Fibroblast of gingiva (primary cell): ENCODE measurements at regions not wholly inside any gene's neighbourhood (a gene's known extent, or its start where the extent isn't known, plus 50 kb on each side); places are given as distances from the start of the nearest gene placed in this dataset.

Experiments
- DNase-seq: peaks from one replicate; pipeline ENCODE4 v3.0.0-alpha.2; 2011; ENCODE audit warnings: low read depth

DNA sequence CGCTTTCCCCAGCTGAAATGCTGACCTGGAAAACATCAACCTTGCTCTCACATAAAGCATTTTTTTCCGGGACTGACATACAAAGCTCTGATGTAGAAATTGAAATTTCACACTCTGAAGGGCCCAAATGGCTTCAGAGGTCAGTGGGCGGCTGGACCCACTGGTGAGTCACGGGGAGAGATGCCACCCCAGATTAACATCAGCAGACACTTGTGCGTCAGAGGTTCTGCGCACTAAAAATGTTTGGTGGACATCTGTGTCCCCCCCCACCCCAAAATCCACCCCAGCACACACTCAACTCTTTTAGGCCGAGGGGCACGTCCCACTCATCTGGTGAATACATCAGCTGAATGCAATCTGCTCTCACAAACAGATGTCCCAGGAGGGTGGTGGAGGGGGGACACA, 208.9 kb downstream of the ASB1 start:
- DNase-seq, result peak; percentile 39

DNA sequence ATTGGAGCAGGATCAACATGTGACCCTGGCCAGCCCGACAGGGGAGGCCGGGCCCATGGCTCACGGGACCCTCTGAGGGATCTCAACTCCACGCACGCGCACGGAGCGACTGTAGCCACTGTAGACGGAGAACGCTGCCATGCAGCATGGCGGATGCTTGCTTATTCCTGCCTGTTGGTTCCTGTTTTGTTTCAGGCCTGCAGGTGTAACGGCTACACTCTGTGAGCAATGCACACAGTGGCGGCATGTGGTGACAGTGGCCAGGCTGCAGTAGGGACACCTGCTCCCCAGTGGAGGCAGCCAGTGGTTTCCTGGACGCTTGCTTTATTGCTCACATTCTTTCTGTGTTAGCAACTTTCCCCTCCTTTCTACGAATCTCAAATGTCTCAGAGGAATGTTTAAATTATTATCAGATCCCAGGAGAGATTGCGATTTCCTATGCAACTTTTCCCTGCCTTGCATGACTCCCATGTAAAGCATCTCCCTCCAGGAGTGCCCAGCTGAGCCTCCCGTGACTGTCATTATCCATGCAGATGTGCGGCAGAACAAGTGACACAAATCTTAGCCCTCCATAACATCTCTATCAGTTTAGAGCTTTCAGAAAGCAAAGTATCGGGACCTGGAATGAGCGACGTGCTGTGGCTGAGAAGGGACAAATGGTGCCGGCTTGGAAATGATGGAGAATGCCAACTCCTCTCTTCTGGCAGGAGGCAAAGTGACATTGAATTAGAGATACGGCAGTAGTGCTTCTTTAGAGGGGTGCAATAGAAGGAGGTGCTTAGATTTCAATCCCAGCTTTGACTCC, 209.7 kb downstream of the ASB1 start:
- peak; percentile 89 for DNase-seq

DNA sequence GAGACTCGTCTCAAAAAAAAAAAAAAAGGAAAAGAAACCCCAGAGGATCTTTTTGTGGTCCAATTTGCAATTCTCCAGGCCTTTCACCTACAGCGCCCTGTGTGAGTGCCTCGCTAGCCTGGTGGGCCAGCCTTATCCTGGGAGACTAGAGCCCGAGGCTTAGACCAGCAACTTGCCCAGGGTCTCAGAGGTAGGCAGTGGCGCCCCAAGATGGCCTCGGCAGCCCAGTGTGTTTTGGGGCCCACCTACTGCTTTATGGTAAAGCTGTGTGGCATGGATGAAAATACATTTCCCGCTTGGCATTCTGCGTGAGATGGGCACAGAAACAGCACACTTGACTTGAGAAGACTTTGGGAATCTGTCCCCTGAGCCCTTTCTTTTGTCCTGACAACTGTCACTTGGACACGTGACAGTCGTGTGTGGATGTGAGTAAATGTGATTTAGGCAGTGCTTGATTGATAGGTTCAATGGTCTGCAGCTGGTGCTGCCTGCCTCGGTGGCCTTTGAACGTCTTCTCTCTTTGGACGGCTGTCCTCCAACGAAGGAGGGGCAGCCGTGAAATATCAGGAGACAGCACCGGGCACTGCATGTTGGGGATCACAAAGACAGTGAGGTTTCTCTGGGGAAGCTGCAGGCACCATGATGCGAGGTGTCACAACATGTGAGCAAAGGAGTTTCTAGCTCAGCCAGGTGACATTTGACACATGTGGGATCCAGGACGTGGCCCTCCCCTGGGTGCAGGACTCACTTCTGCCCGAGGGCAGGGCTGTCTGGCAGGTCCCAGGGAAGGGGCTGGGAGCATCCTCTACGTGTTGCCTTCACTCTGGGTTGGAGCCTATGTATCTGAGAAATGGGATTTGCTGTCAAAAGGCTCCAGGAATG, 209.5 kb upstream of the TWIST2 start:
- DNase-seq, result no peak

DNA sequence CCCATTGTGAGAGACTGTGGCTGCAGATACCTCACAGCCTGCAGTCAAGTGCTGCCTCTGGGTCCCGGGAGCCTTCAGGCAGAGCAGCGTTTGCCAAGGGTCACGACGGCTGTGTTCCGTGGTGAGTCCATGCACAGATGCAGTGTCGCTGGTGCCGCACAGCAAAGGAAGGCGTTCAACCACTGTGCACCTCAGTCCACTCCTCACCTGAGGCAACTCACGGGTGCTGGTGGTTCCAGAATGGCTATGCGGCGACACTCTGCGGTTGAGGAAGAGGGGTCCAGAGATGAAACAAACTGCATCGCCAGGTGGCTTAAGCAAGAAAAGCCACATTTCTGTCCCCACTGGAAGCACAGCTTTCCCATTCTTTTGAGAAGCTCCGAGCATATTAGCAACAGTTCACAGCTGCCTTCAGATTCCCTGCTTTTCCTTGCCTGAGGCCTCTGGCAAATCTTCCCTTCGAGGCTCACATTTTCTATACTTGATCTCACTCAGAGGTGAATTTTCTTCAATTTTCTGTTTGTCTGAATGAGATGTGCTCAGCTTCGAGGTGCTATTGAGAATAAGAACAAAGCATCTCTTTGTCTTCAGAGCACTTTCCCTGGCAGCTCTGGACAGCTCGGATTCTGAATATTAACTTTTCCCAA, 208.8 kb upstream of the TWIST2 start:
- DNase-seq, result no peak

DNA sequence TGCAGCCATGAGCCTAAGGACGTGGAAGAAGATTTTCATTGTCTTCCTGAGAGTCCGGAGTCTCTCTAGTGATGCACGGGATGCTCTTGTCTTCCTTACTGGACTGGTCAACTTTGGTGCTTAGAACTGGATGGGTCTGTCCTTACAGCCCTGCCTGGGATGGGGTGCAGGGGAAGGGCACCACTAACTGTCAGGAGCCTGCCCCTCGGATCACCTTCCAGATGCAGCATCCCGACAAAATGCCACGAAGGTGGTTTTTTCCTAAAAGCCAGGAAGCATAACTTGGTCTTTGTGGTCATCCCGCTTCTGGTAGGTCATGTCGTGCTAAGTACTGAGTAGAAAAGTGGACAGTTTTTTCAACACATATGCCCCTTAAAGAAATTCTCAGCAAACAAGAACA, 207.4 kb upstream of the TWIST2 start:
- no peak for DNase-seq

DNA sequence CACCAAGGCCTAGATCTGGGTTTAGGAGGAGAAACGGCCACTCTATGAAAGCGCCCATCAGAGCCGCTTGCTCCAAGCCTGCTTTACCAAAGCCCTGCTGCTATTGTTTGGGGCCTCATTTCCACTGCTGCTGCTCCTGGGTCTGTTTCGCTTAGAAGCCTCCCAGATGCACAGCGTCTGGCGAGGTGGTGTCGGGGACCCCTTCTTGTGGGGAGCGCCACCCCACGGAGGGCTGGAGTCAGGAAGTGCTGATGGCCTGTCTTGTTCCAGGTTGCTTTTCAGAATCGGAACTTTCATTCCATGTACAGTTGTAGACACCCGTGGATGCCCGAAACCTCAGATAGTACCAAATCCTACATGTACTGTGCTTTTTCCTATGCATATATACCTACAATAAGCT, 204.9 kb upstream of the TWIST2 start:
- DNase-seq, result no peak

DNA sequence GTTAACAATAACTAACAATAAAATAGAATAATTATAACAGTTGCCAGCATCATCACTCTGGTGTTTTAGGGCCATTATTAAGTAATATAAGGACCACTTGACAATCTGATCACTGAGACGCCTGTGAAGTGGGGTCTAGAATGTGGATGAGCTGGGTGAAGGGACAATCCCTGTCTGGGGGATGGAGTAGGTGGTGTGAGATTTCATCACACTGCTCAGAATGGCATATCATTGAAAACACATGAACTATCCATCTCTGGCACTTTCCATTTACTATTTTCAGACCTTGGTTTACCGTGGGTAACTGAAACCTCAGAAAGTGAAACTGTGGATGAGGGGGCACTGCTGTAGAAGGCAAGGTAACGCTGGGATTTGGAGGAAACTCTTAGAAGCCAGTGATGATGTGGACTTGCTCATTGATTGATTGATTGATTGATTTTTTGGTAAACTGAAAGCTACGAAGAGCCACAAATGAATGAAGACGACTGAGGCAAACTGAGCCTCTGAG, 204.4 kb upstream of the TWIST2 start:
- peak; percentile 29 for DNase-seq

DNA sequence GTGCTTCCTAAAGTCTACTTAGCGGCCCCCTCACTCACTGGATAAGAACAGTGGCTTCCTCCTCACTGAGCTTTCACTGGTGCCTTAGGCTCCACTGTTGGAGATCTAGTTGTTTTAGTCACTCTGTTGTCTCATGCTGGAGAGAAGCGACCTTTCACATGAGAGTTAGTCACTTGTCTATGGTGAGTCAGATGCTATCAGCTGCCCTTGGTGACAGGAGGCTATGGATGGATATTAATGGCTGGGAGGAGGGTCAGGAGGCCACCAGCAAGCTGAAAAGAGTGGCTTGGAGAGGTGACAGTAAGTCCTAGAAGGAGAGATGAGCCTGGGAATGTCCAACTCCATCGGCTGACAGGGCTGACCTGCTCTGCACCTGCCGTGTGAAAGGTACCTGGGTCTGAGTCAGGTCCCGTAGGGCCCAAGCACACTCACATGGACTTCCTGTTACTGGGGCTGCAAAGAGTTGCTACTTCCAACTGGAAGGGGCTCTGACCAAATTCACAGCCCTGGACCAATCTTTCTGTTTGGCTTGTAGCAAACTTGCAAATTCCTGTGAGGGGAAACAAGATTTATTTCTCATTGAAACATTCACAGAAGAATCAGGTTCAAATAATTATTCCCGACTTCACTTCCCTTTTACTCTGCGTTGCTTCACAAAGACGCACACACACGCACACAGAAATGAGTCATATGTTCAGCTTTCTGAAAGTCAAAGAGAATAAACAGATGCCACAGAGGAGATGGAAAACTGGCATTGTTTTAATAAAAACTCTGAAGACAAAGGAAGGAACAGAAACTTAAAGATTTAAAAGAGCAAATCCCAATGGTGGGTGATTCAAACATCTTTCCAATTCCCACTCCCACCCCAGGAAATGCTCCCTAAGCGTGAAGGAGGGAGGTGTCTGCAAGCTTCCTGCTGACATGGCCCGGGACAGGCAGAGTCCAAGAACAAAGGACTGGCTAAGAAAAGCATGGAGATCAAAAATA, 203.5 kb upstream of the TWIST2 start:
- DNase-seq, result peak; percentile 89

DNA sequence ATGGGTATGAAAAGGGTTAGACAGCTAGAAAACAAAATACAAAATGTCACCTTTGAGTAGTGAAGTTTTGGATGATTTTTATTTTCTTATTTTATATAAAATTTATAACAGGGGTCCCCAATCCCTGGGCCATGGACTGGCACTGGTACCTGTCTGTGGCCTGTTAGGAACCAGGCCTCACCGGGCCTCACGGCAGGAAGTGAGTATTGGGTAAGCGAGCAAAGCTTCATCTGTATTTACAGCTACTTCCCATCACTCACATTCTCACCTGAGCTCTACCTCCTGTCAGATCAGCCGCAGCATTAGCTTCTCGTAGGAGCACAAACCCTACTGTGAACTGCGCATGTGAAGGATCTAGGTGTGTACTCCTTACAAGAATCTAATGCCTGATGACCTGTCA, 202.8 kb upstream of the TWIST2 start:
- DNase-seq, result no peak

DNA sequence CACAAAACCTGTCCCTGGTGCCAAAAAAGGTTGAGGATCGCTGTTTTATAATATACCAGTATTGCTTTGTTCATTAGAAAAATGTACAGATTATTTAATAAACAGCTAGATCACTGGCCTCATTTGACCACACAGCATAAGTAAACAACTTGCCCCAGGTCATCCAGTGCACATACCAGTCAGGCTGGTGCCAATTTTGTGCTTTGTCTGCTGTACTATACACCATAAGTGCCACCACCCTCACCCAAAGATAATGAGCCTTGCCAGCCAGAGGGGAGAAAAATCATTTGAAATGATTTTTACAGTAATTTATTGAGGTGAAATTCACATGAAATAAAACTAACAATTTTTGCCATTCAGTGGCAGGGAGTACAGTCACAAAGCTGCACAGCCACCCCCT, 202.2 kb upstream of the TWIST2 start:
- no peak for DNase-seq

DNA sequence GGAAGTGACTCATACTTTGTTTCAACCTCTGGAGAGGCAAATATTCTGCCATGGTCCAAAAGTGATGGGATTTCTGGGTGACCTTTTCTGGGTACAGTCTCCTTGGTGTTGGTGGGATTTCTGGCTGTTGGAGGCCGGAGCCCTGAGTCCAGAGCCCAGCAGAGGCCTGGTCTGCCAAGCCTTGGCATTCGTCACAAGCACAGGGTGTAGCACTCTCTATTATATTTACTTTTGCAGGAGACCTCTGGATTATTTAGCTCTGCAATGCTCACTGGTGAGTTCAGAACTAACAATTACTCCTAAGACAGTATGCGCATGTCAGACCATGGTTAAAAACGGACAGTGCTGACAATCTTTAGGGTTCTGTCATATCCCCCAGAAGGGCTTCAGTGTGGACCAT, 201.6 kb upstream of the TWIST2 start:
- DNase-seq, result no peak

DNA sequence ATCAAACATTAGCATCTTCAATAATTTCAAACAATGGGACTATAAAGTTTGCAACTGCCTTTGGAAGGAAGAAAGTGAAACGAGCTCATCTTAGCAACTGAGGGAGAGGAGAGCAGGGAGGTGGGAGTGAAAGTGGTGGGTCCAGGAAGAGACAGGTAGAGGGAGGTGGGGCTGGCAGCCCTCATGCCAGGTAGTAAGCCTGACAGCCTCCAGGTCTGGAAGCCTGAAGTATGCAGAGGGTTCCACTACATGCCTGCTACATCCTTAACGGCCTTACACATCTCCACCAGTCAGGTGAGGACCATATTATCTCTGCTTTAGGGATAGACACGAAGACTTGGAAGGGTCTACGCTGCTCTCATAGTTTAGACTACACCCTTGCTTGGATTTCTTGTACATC, 201.1 kb upstream of the TWIST2 start:
- DNase-seq, result no peak

DNA sequence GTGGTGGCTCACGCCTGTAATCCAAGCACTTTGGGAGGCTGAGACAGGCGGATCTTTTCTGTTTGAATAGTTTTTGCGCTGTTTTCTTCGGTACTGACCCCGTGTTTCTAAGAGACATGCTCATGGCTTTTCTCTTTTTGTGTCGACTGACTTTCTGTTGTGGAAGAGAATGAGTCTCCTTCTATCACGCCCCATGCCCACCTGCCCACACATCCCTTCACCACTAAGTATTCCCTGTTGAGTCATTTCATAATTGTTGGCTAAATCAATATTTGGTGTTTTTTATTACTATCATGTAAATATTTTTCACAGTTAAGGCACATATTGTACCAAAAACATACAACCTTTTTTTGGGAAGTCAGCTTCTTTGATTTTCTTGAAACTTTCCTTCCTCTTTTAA, 198.8 kb upstream of the TWIST2 start:
- no peak for DNase-seq

DNA sequence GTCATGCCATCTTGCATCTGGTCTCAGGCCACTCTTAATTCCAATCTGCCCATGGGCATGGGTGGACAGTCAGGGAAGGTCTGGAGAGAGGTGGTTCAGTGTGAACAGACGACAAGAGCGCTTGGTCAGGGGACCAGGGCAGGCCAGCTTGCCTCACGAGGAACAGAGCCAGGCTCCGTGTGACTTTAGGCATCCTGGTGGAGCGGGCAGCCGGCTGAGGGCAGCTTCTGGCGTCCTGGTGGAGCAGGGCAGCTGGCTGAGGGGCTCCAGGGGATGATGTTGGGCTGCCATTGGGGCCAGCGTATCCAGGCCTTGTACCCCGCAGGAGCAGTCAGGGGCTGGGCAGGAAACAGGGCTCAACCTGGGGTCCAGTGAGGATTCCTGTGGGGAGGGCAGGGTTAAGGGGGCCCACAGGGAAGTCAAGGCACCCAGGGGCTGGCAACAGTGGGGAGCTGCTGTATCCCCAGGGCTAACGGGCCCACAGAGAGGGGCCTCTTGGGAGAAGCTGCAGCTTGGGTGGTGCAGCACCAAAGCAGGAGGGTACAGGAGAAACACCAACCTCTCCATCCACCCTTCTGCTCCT, 197.9 kb upstream of the TWIST2 start:
- no peak for DNase-seq

DNA sequence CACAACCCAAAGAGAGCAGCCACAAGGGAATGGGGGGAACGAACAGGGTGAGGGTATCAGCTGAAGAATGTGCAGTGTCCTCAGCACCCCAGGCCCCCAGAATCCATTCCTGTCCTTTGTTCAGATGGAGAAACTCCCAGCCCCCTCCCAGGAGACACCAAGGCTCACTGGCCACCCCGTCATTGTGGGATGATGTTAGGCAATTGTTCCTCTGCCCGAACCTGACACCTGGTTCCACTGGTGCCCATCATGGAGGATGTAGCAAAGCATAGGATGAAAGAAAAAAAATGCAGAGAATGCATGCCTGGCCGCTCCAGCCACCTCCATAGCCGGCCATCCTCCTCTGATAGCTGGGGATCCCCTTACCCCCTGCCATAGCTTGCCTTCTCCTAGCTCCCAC, 197.3 kb upstream of the TWIST2 start:
- no peak for DNase-seq

DNA sequence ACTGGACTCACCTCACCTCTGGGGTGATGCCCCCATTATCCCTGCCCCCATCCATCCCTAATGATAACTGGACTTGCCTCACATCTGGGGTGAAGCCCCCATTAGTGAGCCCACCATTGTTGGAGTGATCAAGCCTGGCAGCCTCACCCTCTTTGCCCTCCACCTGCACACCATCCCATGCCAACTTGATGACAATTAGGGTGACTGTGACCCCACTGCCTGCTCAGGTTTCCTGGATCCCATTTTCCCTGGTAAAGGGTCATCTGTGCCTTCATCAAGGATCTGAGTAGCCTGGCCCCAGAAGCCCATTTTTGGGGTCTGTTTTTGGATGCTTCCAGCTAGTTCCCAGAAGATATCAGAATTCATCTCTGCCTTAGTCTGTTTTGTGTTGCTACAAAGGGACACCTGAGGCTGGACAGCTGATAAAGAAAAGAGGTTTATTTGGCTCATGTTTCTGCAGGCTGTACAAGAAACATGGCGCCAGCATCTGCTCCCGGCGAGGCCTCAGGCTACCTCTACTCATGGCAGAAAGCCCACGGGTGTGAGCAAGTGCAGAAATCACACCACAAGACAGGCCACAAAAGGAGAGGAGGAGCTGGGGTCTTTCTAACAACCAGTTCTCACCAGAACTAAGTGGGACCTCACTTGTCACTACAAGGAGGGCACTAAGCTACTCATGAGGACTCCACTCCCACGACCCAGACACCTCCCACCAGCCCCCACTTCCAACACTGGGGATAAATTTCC, 196.4 kb upstream of the TWIST2 start:
- DNase-seq, result no peak

DNA sequence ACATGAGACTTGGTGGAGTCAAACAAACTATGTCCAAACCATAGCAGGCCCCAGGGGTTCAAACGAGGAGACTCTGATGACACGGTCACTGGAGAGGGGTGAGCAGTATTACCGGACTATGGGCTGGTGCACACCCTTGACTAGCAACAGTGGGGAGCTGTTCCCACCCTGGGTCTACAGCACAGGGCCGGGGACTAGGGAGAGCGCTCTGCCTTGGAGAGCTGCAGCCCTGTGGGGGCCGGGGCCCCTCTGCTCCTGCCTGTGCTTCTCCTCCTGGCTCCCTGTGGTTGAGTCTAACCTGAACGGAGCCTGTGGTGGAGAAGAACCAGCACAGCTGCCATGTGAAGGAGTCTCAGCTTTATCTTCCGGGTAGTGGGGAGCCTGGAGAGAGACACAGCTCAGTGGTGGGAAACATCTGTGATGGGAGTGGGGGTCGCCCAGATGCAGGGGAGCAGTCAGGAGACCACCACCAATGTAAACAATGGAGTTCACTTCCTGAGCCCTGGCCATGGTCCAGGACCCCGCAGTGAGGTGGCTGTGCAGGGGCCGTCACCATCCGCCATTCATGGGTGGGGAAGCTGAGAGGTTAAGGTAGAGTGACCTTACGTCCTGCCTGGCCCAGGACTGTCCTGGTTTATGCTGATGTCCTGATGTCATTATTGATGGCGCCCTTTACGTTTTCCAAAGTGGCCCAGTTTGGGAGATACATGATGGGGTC, 195.7 kb upstream of the TWIST2 start:
- no peak for DNase-seq

DNA sequence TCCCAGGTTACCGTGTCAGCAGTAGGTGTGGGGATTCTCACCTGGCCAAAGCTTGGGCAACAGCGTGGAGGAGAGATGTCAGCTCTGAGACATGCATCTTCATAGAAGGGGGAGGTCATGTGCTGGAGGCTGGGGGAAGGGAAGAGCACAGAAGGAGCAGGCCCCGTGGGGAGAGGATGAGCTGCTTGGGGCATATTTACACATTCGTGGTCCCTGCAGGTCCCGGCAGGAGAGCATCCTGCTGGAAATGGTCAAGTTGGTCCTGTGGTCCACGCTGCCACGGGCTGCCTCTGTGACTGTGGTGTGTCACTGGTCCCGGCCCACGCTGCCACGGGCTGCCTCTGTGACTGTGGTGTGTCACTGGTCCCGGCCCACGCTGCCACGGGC, 195.1 kb upstream of the TWIST2 start:
- no peak for DNase-seq

DNA sequence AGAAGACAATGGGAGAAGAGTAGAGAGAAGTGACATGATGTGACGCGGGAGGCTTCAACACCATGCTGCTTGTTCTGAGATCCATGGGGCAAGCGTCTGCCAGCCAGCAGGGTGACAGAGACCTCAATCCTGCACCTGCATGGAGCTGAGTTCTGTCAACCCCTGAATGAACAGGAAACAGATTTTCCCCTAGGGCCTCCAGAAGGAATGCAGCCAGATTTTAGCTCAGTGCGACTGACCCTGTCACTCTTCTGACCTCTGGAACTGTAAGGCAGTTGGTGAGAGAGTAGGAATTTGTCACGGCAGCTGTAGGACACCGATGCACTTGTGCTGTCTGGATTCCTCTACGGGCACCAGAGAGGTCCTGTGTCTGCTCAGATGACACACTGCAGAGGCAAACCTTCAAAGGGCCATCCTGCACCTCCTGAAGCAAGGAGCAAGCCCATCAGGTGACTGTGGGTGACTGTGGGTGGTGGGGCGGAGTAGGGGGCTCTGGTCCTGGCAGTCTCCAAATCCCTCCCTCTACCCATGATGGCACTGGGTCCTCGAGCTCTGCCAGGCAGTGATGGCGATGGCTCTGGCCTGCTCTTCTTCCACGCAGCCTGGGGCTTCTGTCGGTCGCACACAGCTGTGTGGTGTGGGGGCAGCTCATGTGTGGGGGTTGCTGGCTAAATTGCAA, 194.3 kb upstream of the TWIST2 start:
- no peak for DNase-seq
